GM19238 (cell line): ENCODE measurements at regions not wholly inside any gene's neighbourhood (a gene's known extent, or its start where the extent isn't known, plus 50 kb on each side); places are given as distances from the start of the nearest gene placed in this dataset.
"Not testable (repeated sequence)": the region's sequence is repeated elsewhere in the genome, so short reads cannot be mapped to it uniquely, and the experiment has no call there.

Experiments
- DNase-seq: peaks from one replicate; pipeline ENCODE4 v3.0.0; 2011; ENCODE audit warnings: low spot score; ENCODE audit not compliant: insufficient read length

DNA sequence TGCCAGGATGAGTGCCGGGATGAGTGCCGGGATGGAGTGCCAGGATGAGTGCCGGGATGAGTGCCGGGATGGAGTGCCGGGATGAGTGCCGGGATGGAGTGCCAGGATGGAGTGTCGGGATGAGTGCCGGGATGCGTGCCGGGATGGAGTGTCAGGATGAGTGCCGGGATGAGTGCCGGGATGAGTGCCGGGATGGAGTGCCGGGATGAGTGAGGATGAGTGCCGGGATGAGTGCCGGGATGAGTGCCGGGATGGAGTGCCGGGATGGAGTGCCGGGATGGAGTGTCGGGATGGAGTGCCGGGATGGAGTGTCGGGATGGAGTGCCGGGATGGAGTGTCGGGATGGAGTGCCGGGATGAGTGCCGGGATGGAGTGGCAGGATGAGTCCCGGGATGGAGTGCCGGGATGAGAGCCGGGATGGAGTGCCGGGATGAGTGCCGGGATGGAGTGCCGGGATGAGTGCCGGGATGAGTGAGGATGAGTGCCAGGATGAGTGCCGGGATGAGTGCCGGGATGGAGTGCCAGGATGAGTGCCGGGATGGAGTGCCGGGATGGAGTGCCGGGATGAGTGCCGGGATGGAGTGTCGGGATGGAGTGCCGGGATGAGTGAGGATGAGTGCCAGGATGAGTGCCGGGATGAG, 52.1 kb upstream of the HELT start:
- DNase-seq: not testable (repeated sequence)

DNA sequence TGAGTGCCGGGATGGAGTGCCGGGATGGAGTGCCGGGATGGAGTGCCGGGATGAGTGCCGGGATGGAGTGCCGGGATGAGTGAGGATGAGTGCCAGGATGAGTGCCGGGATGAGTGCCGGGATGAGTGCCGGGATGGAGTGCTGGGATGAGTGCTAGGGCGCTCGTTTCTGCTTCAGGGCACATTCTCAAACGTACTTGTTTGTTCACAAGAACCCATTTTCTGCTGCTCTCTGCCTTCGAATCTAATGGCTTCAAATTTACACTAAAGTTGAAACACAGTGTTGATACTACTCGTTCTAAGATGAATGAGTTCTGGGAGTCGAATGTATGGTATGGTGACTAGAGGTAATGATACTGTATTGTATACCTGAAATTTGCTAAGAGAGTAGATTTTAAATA, 50.6 kb upstream of the HELT start:
- DNase-seq: not testable (repeated sequence)

DNA sequence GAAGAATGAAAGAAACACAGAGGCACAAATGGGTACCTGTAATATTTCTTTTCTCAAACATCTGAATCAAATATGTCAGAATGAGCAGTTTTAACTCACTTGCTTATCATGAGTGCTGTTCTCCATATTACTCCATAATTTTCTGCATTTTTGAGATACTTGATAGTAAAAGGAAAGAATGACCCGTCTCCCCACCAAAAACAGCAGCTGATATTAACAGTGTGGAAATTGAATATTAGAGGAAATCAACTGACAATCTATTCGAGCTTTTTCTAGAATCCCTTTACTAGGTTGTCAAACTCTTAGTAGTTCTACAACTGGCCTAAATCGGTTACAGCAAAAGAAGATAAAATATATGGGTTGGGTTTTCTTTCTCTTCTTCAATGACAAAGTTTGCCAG, 49.9 kb upstream of the HELT start:
- DNase-seq: no peak
